ENCODE measurements at regions not wholly inside any gene's neighbourhood (a gene's known extent, or its start where the extent isn't known, plus 50 kb on each side); places are given as distances from the start of the nearest gene placed in this dataset.

DNA sequence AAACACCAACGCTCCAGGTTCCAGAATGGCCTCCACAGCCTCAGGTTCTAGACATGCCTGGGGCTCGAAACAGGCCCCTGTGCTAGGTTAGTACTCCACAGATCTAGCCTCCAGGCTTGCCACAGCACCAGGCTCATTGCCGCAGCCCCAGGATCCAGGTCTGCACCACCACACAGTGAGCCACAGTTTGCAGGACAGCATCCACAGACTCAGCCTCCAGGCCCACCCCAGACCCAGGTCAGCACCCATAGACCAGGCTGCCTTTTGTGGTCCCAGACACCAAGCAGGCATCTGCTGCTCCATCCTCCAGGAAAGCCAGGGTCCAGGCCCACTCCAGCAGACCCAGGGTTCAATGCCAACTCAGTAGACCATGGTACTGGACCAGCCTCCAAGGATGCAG, 132.3 kb upstream of the VSTM2A start:
- no peak overlapping the region for H3K18ac ChIP-seq (ENCODE audit: extremely low read depth, low read length)
- H4K20me1 ChIP-seq (replicated peaks in 1 of 2; ENCODE audit: control insufficient read depth in 1 of 2, insufficient read depth in 2 of 2, low read length in 2 of 2) = no peaks in the 10 kb centered on the region
- H3K14ac ChIP-seq (ENCODE audit: insufficient read length) = no peak overlapping the region
- H3K27me3 ChIP-seq (replicated peaks in 1 of 4; ENCODE audit: control insufficient read depth in 3 of 4, extremely low read depth in 1 of 4, insufficient read depth in 3 of 4, low read length in 3 of 4) = no peaks in the 10 kb centered on the region
- H2BK15ac ChIP-seq (ENCODE audit: low read length) = no peak overlapping the region
- H2BK120ac ChIP-seq (replicated peaks; ENCODE audit: low read depth, low read length) = no peak overlapping the region
- peaks cover 4% of the 10 kb centered on the region in 2 experiments; a peak in 2 of 4 replicates for H3K9me3 ChIP-seq (ENCODE audit: insufficient read depth in 2 of 2, low read depth in 1 of 2, low read length in 1 of 2)
- POLR2A ChIA-PET (ENCODE audit: partially characterized antibody) = no interaction called here
- no peak overlapping the region for H4K5ac ChIP-seq (ENCODE audit: insufficient read length, low read depth, low read length)
- H3K4me1 ChIP-seq (replicated peaks in 1 of 4; ENCODE audit: control insufficient read depth in 3 of 4, insufficient read depth in 4 of 4, low read length in 3 of 4) = no peaks in the 10 kb centered on the region
- H3K4me2 ChIP-seq (ENCODE audit: insufficient read depth in 1 of 2, low read depth in 2 of 2, low read length in 2 of 2) = no peak overlapping the region
- H3K23ac ChIP-seq (ENCODE audit: insufficient read length) = no peak overlapping the region
- CTCF ChIA-PET (ENCODE audit: partially characterized antibody) = no interaction called here
- H3K4ac ChIP-seq (replicated peaks; ENCODE audit: insufficient read length, low read depth, low read length) = no peak overlapping the region
- H2BK20ac ChIP-seq (ENCODE audit: low read length) = no peak overlapping the region
- H4K91ac ChIP-seq (replicated peaks; ENCODE audit: insufficient read length, low read length) = no peak overlapping the region
- H2AFZ ChIP-seq (ENCODE audit: low read length) = no peak overlapping the region
- WGBS, 2 experiments (ENCODE audit: extremely low coverage in 1 of 2, insufficient coverage in 1 of 2, insufficient read length in 1 of 2, insufficient replicate concordance in 2 of 2, low coverage in 1 of 2, low lambda C conversion rate in 2 of 2, missing lambda C conversion rate in 1 of 2) = 93% methylated on average over 3 of the region's 3 CpGs; no CpG with 5 or more reads in 1 of the 2 experiments
- no peaks in the 10 kb centered on the region for H3K23me2 ChIP-seq (ENCODE audit: low read depth, low read length)
- H3K4me3 ChIP-seq (ENCODE audit: extremely low read depth in 1 of 4, insufficient read depth in 2 of 4, low read depth in 3 of 4, low read length in 4 of 4) = no peak overlapping the region
- H3K79me2 ChIP-seq (ENCODE audit: control insufficient read depth in 1 of 2, insufficient read depth in 2 of 2, low read length in 2 of 2) = no peaks in the 10 kb centered on the region
- no peak overlapping the region for H2AK5ac ChIP-seq (ENCODE audit: low read depth, low read length)
- FAIRE-seq (no peak), DNase-seq (ENCODE audit: low read depth in 1 of 2, low spot score in 2 of 2) (no peak)
- no peak overlapping the region for H3K9ac ChIP-seq (replicated peaks in 1 of 4; ENCODE audit: extremely low read depth in 1 of 4, low read depth in 3 of 4, low read length in 3 of 4)
- H2BK12ac ChIP-seq (ENCODE audit: low read depth, low read length) = no peak overlapping the region
- no peaks in the 10 kb centered on the region for H3K36me3 ChIP-seq (ENCODE audit: control insufficient read depth in 2 of 4, insufficient read depth in 4 of 4, low read length in 3 of 4)
- no peak overlapping the region for H2BK5ac ChIP-seq (ENCODE audit: low read depth, low read length)
- no peaks in the 10 kb centered on the region for H3K79me1 ChIP-seq (ENCODE audit: low read depth, low read length)
- no peak overlapping the region for H3K56ac ChIP-seq (replicated peaks; ENCODE audit: insufficient read length, low read depth, low read length)
- TF ChIP-seq CHD2 (IDR thresholded peaks at IDR 0.05; ENCODE audit: low read length) (no peak), KDM4A (IDR thresholded peaks at IDR 0.05; ENCODE audit: low read depth, low read length, severe bottlenecking) (no peak), SIRT6 (IDR thresholded peaks at IDR 0.05; ENCODE audit: low read length) (no peak), BCL11A (IDR thresholded peaks at IDR 0.05; ENCODE audit: low read depth in 2 of 2, low read length in 2 of 2) (no peak), POLR2AphosphoS5 (IDR thresholded peaks at IDR 0.05; ENCODE audit: low read depth, low read length) (no peak)
- no peak overlapping the region for H3K27ac ChIP-seq (ENCODE audit: low read depth, low read length)
- H4K8ac ChIP-seq (ENCODE audit: extremely low read depth, insufficient read depth, low read length) = peak overlapping the region; percentile 79; the same call in 1 of the 2 replicates

All from H1 (cell line).